HG03342 (cell line): ENCODE measurements at regions not wholly inside any gene's neighbourhood (a gene's known extent, or its start where the extent isn't known, plus 50 kb on each side); places are given as distances from the start of the nearest gene placed in this dataset.

Source experiments
- ATAC-seq: cut with Tn5 transposase; IDR thresholded peaks from one replicate; pipeline ENCODE4 v1.9.1; 2021; ENCODE audit warnings: mild to moderate bottlenecking, moderate library complexity; ENCODE audit not compliant: unreplicated experiment

GRCh38 chr11:115576606-115577380 is 72.6 kb upstream of the CADM1 start:
- no peak for ATAC-seq

GRCh38 chr11:115572551-115572950 is 68.3 kb upstream of the CADM1 start:
- ATAC-seq, result no peak

GRCh38 chr11:115566180-115566764 is 62.1 kb upstream of the CADM1 start:
- ATAC-seq, result no peak

GRCh38 chr11:115564851-115565250 is 60.6 kb upstream of the CADM1 start:
- ATAC-seq, result no peak

GRCh38 chr11:115561116-115561515 is 56.9 kb upstream of the CADM1 start:
- ATAC-seq, result no peak

- ATAC-seq, result no peak
Observed at GRCh38 chr11:115558635-115559034, 54.4 kb upstream of the CADM1 start.

- ATAC-seq, result no peak
Observed at GRCh38 chr11:115557681-115558080, 53.5 kb upstream of the CADM1 start.

GRCh38 chr11:115556984-115557383 is 52.8 kb upstream of the CADM1 start:
- ATAC-seq, result no peak

- ATAC-seq, result no peak
Observed at GRCh38 chr11:115555336-115556090, 51.3 kb upstream of the CADM1 start.
